ENCODE measurements at regions not wholly inside any gene's neighbourhood (a gene's known extent, or its start where the extent isn't known, plus 50 kb on each side); places are given as distances from the start of the nearest gene placed in this dataset.

DNA sequence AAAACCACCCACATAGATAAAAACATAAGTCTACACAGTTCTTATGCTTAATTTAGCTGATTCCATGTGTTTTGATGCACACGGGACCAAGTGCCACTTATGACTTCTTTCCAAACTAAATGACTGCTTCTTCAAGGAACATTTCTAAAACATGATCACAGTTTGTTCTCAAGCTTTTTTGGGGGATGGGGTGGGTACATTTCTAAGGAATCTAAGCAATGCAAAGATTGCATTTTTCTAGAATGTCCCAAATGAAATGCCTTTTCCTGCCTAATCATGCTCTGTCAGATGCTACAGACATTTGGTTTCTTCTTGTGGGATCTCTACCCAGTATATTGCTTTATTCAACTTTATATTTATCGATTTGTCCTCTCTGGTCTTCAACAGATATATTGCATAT lies 496.8 kb upstream of the JAG1 start:
- CTCF ChIA-PET = no interaction called here
- H3K4me1 Mint-ChIP-seq (ENCODE audit: low read depth, unreplicated experiment) = peaks cover 36% of the 10 kb centered on the region
- no peaks in the 10 kb centered on the region for H3K27me3 Mint-ChIP-seq (ENCODE audit: unreplicated experiment)
- H3K27ac Mint-ChIP-seq (ENCODE audit: unreplicated experiment) = no peak overlapping the region
- no TSS peak for BruUV-seq (replicated peaks)
- DNase-seq = no peak
- no peak overlapping the region for H3K4me3 Mint-ChIP-seq (ENCODE audit: low read depth, unreplicated experiment)
- TF ChIP-seq, protein P1, sequence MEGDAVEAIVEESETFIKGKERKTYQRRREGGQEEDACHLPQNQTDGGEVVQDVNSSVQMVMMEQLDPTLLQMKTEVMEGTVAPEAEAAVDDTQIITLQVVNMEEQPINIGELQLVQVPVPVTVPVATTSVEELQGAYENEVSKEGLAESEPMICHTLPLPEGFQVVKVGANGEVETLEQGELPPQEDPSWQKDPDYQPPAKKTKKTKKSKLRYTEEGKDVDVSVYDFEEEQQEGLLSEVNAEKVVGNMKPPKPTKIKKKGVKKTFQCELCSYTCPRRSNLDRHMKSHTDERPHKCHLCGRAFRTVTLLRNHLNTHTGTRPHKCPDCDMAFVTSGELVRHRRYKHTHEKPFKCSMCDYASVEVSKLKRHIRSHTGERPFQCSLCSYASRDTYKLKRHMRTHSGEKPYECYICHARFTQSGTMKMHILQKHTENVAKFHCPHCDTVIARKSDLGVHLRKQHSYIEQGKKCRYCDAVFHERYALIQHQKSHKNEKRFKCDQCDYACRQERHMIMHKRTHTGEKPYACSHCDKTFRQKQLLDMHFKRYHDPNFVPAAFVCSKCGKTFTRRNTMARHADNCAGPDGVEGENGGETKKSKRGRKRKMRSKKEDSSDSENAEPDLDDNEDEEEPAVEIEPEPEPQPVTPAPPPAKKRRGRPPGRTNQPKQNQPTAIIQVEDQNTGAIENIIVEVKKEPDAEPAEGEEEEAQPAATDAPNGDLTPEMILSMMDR (IDR thresholded peaks at IDR 0.05; ENCODE audit: unreplicated experiment) = no peak
- peaks cover 2% of the 10 kb centered on the region for H3K9me3 Mint-ChIP-seq (ENCODE audit: low read depth, unreplicated experiment)
- intact Hi-C loops (cut with micrococcal nuclease; ENCODE audit: unreplicated experiment) = loop anchor here (10.0 kb wide), 1 partner anchor 306 kb away; no protein-coding TSS in a partner anchor
- no peaks in the 10 kb centered on the region for H3K36me3 Mint-ChIP-seq (ENCODE audit: insufficient read depth, unreplicated experiment)

DNA sequence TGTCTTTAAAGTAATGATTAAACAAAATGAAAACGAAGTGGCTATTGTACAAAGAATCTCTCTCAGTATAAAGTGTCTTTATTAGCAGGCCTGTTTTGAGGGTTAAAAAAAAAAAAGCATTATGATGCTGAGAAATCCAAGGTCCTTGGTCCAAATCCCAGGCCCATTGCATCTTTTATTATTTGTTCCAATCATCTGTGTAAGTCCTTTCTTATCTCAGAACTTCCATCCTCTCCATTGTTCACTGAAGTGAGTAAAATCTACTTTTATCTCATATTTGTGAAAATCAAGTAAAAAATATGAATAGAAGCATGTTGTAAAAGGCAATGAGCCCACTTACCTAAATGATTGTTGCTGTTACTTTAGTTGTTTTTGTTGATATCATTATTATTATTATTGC lies 499.1 kb upstream of the JAG1 start:
- H3K27me3 Mint-ChIP-seq (ENCODE audit: unreplicated experiment) = no peaks in the 10 kb centered on the region
- no peaks in the 10 kb centered on the region for H3K36me3 Mint-ChIP-seq (ENCODE audit: insufficient read depth, unreplicated experiment)
- no peak overlapping the region for H3K4me3 Mint-ChIP-seq (ENCODE audit: low read depth, unreplicated experiment)
- CTCF ChIA-PET = no interaction called here
- H3K27ac Mint-ChIP-seq (ENCODE audit: unreplicated experiment) = no peak overlapping the region
- intact Hi-C loops (cut with micrococcal nuclease; ENCODE audit: unreplicated experiment) = loop anchor here (10.0 kb wide), 1 partner anchor 308 kb away; no protein-coding TSS in a partner anchor
- no peak for DNase-seq
- no TSS peak for BruUV-seq (replicated peaks)
- H3K9me3 Mint-ChIP-seq (ENCODE audit: low read depth, unreplicated experiment) = peaks cover 2% of the 10 kb centered on the region
- peaks cover 36% of the 10 kb centered on the region for H3K4me1 Mint-ChIP-seq (ENCODE audit: low read depth, unreplicated experiment)
- TF ChIP-seq, protein P1 (IDR thresholded peaks at IDR 0.05; ENCODE audit: unreplicated experiment) = no peak

DNA sequence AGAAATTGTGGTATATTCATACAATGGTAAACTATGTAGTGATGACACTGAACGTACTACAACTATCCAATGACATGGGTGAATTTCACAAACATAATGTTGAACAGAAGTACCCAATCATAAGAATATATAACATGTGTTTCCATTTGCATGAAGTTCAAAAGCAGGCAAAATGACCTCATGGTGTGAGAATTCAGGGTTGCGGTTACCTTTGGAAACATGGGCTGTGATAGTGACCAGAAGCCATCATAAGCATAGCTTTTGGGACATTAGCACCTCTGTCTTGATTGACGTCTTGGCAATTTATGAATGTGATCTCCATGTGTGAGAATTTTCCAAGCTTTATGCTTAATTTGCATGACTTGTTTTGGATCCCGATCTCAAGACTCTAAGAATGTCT lies 500.1 kb upstream of the JAG1 start:
- Mint-ChIP-seq H3K27me3 (ENCODE audit: unreplicated experiment) (no peaks in the 10 kb centered on the region), H3K27ac (ENCODE audit: unreplicated experiment) (no peak overlapping the region), H3K36me3 (ENCODE audit: insufficient read depth, unreplicated experiment) (no peaks in the 10 kb centered on the region), H3K9me3 (ENCODE audit: low read depth, unreplicated experiment) (peaks cover 2% of the 10 kb centered on the region), H3K4me3 (ENCODE audit: low read depth, unreplicated experiment) (no peak overlapping the region), H3K4me1 (ENCODE audit: low read depth, unreplicated experiment) (peaks cover 31% of the 10 kb centered on the region)
- no peak for DNase-seq
- no TSS peak for BruUV-seq (replicated peaks)
- intact Hi-C loops (cut with micrococcal nuclease; ENCODE audit: unreplicated experiment) = loop anchor here (10.0 kb wide), 1 partner anchor 309 kb away; no protein-coding TSS in a partner anchor
- TF ChIP-seq, protein P1 (IDR thresholded peaks at IDR 0.05; ENCODE audit: unreplicated experiment) = no peak
- CTCF ChIA-PET = no interaction called here

DNA sequence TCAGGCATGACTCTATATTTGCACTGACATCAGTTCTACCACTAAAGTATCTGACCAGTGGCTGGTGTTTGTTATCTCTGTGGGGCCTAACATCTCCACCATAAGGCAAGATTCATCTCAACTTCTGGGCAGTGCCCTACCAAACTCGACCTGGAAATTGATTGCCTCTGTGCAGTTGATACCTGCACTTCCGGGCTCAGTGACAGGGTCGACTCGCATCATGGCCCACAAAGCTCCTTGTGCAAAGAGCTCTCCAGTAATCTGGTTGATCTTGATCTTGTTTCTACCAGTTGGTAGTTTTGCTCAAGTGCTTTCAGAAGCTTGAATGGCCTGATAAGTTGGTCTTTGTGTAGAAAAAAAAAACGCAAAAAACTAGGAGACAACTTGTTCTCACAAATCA lies 501.1 kb upstream of the JAG1 start:
- no peak for DNase-seq
- H3K4me1 Mint-ChIP-seq (ENCODE audit: low read depth, unreplicated experiment) = peaks cover 27% of the 10 kb centered on the region
- intact Hi-C loops (cut with micrococcal nuclease; ENCODE audit: unreplicated experiment) = loop anchor here (10.0 kb wide), 1 partner anchor 310 kb away; no protein-coding TSS in a partner anchor
- H3K9me3 Mint-ChIP-seq (ENCODE audit: low read depth, unreplicated experiment) = peaks cover 2% of the 10 kb centered on the region
- TF ChIP-seq, protein P1 (IDR thresholded peaks at IDR 0.05; ENCODE audit: unreplicated experiment) = no peak
- H3K27ac Mint-ChIP-seq (ENCODE audit: unreplicated experiment) = no peak overlapping the region
- BruUV-seq (replicated peaks) = no TSS peak
- no peaks in the 10 kb centered on the region for H3K36me3 Mint-ChIP-seq (ENCODE audit: insufficient read depth, unreplicated experiment)
- no peaks in the 10 kb centered on the region for H3K27me3 Mint-ChIP-seq (ENCODE audit: unreplicated experiment)
- no peak overlapping the region for H3K4me3 Mint-ChIP-seq (ENCODE audit: low read depth, unreplicated experiment)
- CTCF ChIA-PET = interaction anchor here (0.7 kb wide), 1 partner anchor 597 kb away, joined by 3 read pairs; no protein-coding TSS in a partner anchor

All from Calu3 (cell line).